Esophagus (tissue), 2 donors: ENCODE measurements at regions not wholly inside any gene's neighbourhood (a gene's known extent, or its start where the extent isn't known, plus 50 kb on each side); places are given as distances from the start of the nearest gene placed in this dataset.
A peak's percentile ranks its signal among the peaks of the same experiment; 100 is the strongest.

Experiments
- H3K27ac ChIP-seq, 2 donors: one replicate each; pipeline ENCODE4 v1.5.1; 2013; ENCODE audit warnings: low read depth in 2 of 2, mild to moderate bottlenecking in 2 of 2, inconsistent platforms in 1 of 2, low read length in 1 of 2, moderate library complexity in 1 of 2
- H3K27me3 ChIP-seq, 2 donors: one replicate each; pipeline ENCODE4 v1.6.1; 2013; ENCODE audit warnings: low read length in 2 of 2, control low read depth in 1 of 2, mild to moderate bottlenecking in 1 of 2; ENCODE audit not compliant: insufficient read depth in 2 of 2, control insufficient read depth in 1 of 2
- H3K36me3 ChIP-seq, 2 donors: one replicate each; pipeline ENCODE4 v1.6.1; 2013; ENCODE audit warnings: low read length in 1 of 2; ENCODE audit not compliant: control insufficient read depth in 2 of 2, insufficient read depth in 2 of 2
- H3K4me1 ChIP-seq, 2 donors: one replicate each; pipeline ENCODE4 v1.6.1; 2013; ENCODE audit warnings: low read length in 1 of 2; ENCODE audit not compliant: control insufficient read depth in 2 of 2, insufficient read depth in 2 of 2
- H3K4me3 ChIP-seq, 2 donors: one replicate each; pipeline ENCODE4 v1.5.1; 2013; ENCODE audit warnings: low read length in 2 of 2, mild to moderate bottlenecking in 2 of 2, low read depth in 1 of 2, moderate library complexity in 1 of 2
- H3K9me3 ChIP-seq, 2 donors: one replicate each; pipeline ENCODE4 v1.6.1; 2013; ENCODE audit warnings: mild to moderate bottlenecking in 2 of 2, low read depth in 1 of 2, low read length in 1 of 2, moderate library complexity in 1 of 2; ENCODE audit not compliant: control insufficient read depth in 2 of 2, insufficient read depth in 1 of 2
- WGBS, 2 donors: extraction: QIAGEN DNeasy Blood & Tissue Kit; methylation state at CpG; one replicate each; pipeline ENCODE4 v1.1.7; 2013; 5-methylcytosine and 5-hydroxymethylcytosine counted together
- donor health status: healthy with polysubstance abuse.
- donor health status: Bipolar disorder and iron deficiency.

GRCh38 chr9:108002371-108002956 lies 512.9 kb upstream of the KLF4 start:
- H3K4me3 ChIP-seq = no peak overlapping the region
- no peaks in the 10 kb centered on the region for H3K36me3 ChIP-seq
- H3K4me1 ChIP-seq = no peaks in the 10 kb centered on the region
- H3K27ac ChIP-seq = peak overlapping the region; percentile 0
- WGBS, 2 donors = 66 to 70% methylated on average over 15 of the region's 15 CpGs
- no peaks in the 10 kb centered on the region for H3K27me3 ChIP-seq
- no peaks in the 10 kb centered on the region for H3K9me3 ChIP-seq

- peak overlapping the region in 1 of 2 donors; percentile 37 for H3K27ac ChIP-seq
These were observed 511.7 kb upstream of the KLF4 start for GRCh38 chr9:108001237-108001636.

DNA sequence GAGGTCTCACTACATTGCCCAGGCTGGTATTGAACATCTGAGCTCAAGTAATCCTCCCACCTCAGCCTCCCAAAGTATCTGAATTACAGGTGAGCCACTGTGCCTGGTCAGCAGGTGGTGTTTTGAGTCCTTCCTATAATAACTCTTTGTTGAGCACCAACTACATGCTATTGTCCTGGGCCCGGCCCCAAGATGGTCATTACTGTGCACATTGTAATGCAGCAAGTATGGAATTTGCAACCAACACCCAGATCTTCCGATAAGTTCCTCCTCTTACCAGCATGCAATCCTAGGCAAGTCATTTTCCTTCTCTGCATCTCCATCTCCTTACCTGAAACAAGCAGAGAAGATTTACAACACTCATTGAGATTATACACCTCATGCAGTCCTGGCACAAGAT lies 510.3 kb upstream of the KLF4 start:
- Histone ChIP-seq H3K9me3 (no peaks in the 10 kb centered on the region), H3K27ac (no peak overlapping the region), H3K27me3 (no peaks in the 10 kb centered on the region), H3K4me1 (no peaks in the 10 kb centered on the region), H3K4me3 (no peak overlapping the region), H3K36me3 (no peaks in the 10 kb centered on the region)
- 70 to 81% methylated on average over 2 of the region's 2 CpGs for WGBS, 2 donors

More at GRCh38 chr9:108001237-108001636, 511.7 kb upstream of the KLF4 start:
- Histone ChIP-seq H3K27me3 (no peaks in the 10 kb centered on the region), H3K9me3 (no peaks in the 10 kb centered on the region), H3K4me1 (no peaks in the 10 kb centered on the region), H3K4me3 (no peak overlapping the region), H3K36me3 (no peaks in the 10 kb centered on the region)
- WGBS, 2 donors = 53 to 73% methylated on average over 4 of the region's 4 CpGs

DNA sequence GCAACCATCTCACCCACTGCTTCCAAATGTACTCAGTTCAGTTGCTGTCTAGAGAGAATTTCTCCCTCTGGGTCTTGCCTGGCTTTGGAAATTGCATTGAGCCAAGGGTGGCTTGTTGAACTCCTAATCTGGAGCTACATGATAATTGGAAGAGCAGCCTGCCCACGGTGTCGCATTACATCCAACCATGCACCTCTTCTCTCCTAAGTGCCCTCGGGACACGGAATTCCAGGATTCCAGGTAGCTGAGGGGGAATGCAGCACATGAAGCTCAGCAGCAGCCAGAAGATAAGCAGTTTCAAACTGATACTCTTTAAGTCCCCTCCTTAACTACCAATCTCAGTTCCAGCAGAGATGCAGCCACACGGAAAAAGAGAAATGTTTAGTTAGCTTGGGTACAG lies 509.4 kb upstream of the KLF4 start:
- H3K9me3 ChIP-seq = no peaks in the 10 kb centered on the region
- H3K36me3 ChIP-seq = no peaks in the 10 kb centered on the region
- 39 to 52% methylated on average over 5 of the region's 5 CpGs for WGBS, 2 donors

GRCh38 chr9:107994648-107995047 lies 505.1 kb upstream of the KLF4 start:
- H3K27ac ChIP-seq = no peak overlapping the region
- no peaks in the 10 kb centered on the region for H3K4me1 ChIP-seq
- no peaks in the 10 kb centered on the region for H3K36me3 ChIP-seq
- no peak overlapping the region for H3K4me3 ChIP-seq
- H3K9me3 ChIP-seq = no peaks in the 10 kb centered on the region
- H3K27me3 ChIP-seq = no peaks in the 10 kb centered on the region
- WGBS, 2 donors = 76 to 83% methylated on average over 2 of the region's 2 CpGs

More for the DNA sequence above, 509.4 kb upstream of the KLF4 start:
- H3K4me1 ChIP-seq = no peaks in the 10 kb centered on the region
- H3K27ac ChIP-seq = no peak overlapping the region
- H3K4me3 ChIP-seq = no peak overlapping the region
- H3K27me3 ChIP-seq = no peaks in the 10 kb centered on the region

- Histone ChIP-seq H3K36me3 (no peaks in the 10 kb centered on the region), H3K27me3 (no peaks in the 10 kb centered on the region), H3K9me3 (no peaks in the 10 kb centered on the region), H3K4me3 (no peak overlapping the region), H3K27ac (no peak overlapping the region), H3K4me1 (no peaks in the 10 kb centered on the region)
- WGBS, 2 donors = 81 to 89% methylated on average over 2 of the region's 2 CpGs
These were observed 502.7 kb upstream of the KLF4 start for GRCh38 chr9:107992271-107992670.

DNA sequence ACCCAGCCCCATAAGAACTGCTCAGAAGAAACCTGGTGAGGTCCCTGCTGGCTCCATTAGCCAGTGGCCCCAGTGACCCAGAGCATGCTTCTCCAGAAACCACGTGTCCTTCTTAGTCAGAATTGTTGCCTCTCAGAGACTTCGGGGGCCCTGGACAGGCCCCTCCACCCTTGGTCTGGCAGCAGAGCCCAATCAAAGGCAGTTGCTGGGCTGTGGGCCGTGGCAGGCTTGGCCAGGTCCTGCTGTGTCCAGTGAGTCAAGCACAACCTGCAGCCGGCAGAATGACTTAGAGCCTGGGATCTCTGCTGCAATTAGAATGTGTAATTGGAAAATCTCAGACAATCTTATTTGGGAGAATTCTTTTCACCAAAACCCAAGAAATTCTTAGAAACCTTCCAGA lies 502.0 kb upstream of the KLF4 start:
- no peaks in the 10 kb centered on the region for H3K9me3 ChIP-seq
- 86 to 89% methylated on average over 4 of the region's 4 CpGs for WGBS, 2 donors
- no peak overlapping the region for H3K27ac ChIP-seq
- no peaks in the 10 kb centered on the region for H3K27me3 ChIP-seq
- H3K4me1 ChIP-seq = no peaks in the 10 kb centered on the region
- H3K4me3 ChIP-seq = no peak overlapping the region
- H3K36me3 ChIP-seq = no peaks in the 10 kb centered on the region

- no peak overlapping the region for H3K27ac ChIP-seq
- H3K9me3 ChIP-seq = no peaks in the 10 kb centered on the region
- H3K4me3 ChIP-seq = no peak overlapping the region
- no peaks in the 10 kb centered on the region for H3K36me3 ChIP-seq
- no peaks in the 10 kb centered on the region for H3K27me3 ChIP-seq
- no peaks in the 10 kb centered on the region for H3K4me1 ChIP-seq
- 73 to 75% methylated on average over 2 of the region's 2 CpGs for WGBS, 2 donors
These were observed 500.0 kb upstream of the KLF4 start for GRCh38 chr9:107989544-107989943.

GRCh38 chr9:107989099-107989498 lies 499.5 kb upstream of the KLF4 start:
- no peaks in the 10 kb centered on the region for H3K4me1 ChIP-seq
- WGBS, 2 donors = 55 to 63% methylated on average over 4 of the region's 4 CpGs
- no peak overlapping the region for H3K27ac ChIP-seq

GRCh38 chr9:107984956-107985355 lies 495.4 kb upstream of the KLF4 start:
- WGBS, 2 donors = 85 to 86% methylated on average over 2 of the region's 2 CpGs
- Histone ChIP-seq H3K4me1 (no peaks in the 10 kb centered on the region), H3K9me3 (no peaks in the 10 kb centered on the region), H3K4me3 (no peak overlapping the region), H3K36me3 (no peaks in the 10 kb centered on the region), H3K27ac (no peak overlapping the region), H3K27me3 (no peaks in the 10 kb centered on the region)

More at GRCh38 chr9:107989099-107989498, 499.5 kb upstream of the KLF4 start:
- no peak overlapping the region for H3K4me3 ChIP-seq
- H3K9me3 ChIP-seq = no peaks in the 10 kb centered on the region
- no peaks in the 10 kb centered on the region for H3K36me3 ChIP-seq
- no peaks in the 10 kb centered on the region for H3K27me3 ChIP-seq
